ENCODE measurements at regions not wholly inside any gene's neighbourhood (a gene's known extent, or its start where the extent isn't known, plus 50 kb on each side); places are given as distances from the start of the nearest gene placed in this dataset.

DNA sequence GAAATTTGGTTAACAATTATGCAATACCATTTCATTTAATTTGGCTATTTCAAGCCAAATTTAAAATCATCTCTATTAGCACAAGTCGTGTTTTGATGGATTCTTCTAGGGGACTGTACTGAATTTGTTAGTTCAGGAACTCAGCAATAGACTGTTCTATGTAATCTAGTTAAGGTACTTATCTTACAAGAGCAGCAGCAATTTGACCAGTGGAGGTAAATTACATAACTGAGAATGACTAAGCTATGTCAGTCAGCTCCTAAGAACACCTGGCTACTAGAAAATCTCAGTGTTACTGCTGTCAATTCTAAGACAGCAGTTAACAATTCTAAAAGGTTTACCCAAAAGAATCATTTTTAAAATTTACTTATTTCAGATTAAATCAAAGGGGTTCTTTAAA is 513.9 kb upstream of the ZWINT start:
- Mint-ChIP-seq H3K4me3 (no peak overlapping the region), H3K27ac (no peak overlapping the region), H3K4me1 (peaks cover 9% of the 10 kb centered on the region), H3K36me3 (no peaks in the 10 kb centered on the region), H3K9me3 (peaks cover 7% of the 10 kb centered on the region), H3K27me3 (ENCODE audit: low read depth) (no peaks in the 10 kb centered on the region)
- TF ChIP-seq, protein P1, sequence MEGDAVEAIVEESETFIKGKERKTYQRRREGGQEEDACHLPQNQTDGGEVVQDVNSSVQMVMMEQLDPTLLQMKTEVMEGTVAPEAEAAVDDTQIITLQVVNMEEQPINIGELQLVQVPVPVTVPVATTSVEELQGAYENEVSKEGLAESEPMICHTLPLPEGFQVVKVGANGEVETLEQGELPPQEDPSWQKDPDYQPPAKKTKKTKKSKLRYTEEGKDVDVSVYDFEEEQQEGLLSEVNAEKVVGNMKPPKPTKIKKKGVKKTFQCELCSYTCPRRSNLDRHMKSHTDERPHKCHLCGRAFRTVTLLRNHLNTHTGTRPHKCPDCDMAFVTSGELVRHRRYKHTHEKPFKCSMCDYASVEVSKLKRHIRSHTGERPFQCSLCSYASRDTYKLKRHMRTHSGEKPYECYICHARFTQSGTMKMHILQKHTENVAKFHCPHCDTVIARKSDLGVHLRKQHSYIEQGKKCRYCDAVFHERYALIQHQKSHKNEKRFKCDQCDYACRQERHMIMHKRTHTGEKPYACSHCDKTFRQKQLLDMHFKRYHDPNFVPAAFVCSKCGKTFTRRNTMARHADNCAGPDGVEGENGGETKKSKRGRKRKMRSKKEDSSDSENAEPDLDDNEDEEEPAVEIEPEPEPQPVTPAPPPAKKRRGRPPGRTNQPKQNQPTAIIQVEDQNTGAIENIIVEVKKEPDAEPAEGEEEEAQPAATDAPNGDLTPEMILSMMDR (IDR thresholded peaks at IDR 0.05; ENCODE audit: unreplicated experiment): no peak
- no peak for DNase-seq (ENCODE audit: low spot score in 2 of 2, unreplicated experiment in 2 of 2)

DNA sequence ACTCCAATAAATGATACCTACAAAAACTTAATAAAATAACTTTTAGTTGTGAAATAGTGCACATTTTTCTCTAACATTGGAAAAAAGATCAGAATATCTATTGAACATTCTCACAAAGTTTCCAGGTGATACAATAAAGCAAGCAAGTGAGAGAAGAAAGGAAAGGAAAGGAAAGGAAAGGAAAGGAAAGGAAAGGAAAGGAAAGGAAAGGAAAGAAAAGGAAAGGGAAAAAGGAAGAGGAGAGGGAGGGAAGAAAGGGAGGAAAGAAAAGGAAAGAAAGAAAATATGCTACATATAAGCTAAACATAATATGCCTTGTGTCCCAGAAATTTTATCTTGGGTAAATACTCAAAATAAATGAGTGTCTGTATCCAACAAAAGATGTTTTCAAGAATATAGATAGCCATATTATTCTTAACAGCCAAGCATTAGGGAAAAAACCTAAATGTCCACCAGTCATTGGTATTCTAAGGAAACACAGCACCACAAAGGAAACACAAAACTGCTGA is 510.2 kb upstream of the ZWINT start:
- Mint-ChIP-seq H3K36me3 (no peaks in the 10 kb centered on the region), H3K27ac (no peak overlapping the region), H3K27me3 (ENCODE audit: low read depth) (no peaks in the 10 kb centered on the region), H3K4me3 (no peak overlapping the region), H3K4me1 (no peaks in the 10 kb centered on the region), H3K9me3 (peaks cover 7% of the 10 kb centered on the region)
- TF ChIP-seq, protein P1 (IDR thresholded peaks at IDR 0.05; ENCODE audit: unreplicated experiment): no peak
- DNase-seq (ENCODE audit: low spot score in 2 of 2, unreplicated experiment in 2 of 2): no peak

DNA sequence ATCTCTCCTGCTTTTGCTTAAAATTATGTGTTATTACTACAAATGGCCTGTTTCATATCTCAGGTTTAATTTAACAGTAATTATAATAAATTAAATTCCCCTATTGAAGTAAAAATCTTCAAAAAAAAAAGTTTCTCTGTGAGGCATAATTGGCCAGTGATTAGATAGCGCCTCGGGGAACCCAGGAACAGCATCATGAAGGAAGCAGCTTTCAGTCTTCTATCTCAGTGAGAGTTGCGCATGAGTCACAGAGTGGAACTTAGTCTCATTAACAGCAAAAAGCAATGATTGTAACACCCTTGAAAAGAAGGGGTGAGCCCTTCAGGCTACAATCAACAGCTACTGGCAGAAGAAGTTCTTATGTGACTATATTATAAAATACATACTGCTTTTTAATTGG is 506.2 kb upstream of the ZWINT start:
- H3K27ac Mint-ChIP-seq: no peak overlapping the region
- DNase-seq (ENCODE audit: low spot score in 2 of 2, unreplicated experiment in 2 of 2): no peak
- H3K9me3 Mint-ChIP-seq: no peaks in the 10 kb centered on the region
- H3K4me1 Mint-ChIP-seq: no peaks in the 10 kb centered on the region
- no peaks in the 10 kb centered on the region for H3K27me3 Mint-ChIP-seq (ENCODE audit: low read depth)
- H3K36me3 Mint-ChIP-seq: no peaks in the 10 kb centered on the region
- TF ChIP-seq, protein P1 (IDR thresholded peaks at IDR 0.05; ENCODE audit: unreplicated experiment): no peak
- H3K4me3 Mint-ChIP-seq: no peak overlapping the region

DNA sequence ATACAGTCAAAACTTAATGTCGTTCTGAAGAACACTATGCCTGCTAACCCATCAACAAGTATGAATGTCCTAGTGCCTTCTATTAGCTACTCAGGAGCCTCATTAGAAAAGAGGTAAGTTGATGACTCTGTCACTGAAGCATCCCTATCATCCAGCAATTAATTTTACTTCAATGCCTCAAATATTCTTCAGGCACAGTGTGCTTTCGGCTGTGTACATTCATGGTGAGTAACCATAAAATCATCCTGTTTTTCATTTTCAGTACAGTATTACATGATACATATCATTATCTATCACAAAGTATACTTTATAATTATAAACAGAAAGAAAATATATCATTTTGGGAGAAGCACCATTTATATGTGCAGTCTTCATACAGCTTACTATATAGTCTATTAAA is 495.5 kb upstream of the ZWINT start:
- no peaks in the 10 kb centered on the region for H3K36me3 Mint-ChIP-seq
- no peaks in the 10 kb centered on the region for H3K9me3 Mint-ChIP-seq
- H3K4me1 Mint-ChIP-seq: no peaks in the 10 kb centered on the region
- no peak overlapping the region for H3K4me3 Mint-ChIP-seq
- no peak overlapping the region for H3K27ac Mint-ChIP-seq
- H3K27me3 Mint-ChIP-seq (ENCODE audit: low read depth): no peaks in the 10 kb centered on the region
- TF ChIP-seq, protein P1 (IDR thresholded peaks at IDR 0.05; ENCODE audit: unreplicated experiment): no peak
- DNase-seq (ENCODE audit: low spot score in 2 of 2, unreplicated experiment in 2 of 2): no peak

DNA sequence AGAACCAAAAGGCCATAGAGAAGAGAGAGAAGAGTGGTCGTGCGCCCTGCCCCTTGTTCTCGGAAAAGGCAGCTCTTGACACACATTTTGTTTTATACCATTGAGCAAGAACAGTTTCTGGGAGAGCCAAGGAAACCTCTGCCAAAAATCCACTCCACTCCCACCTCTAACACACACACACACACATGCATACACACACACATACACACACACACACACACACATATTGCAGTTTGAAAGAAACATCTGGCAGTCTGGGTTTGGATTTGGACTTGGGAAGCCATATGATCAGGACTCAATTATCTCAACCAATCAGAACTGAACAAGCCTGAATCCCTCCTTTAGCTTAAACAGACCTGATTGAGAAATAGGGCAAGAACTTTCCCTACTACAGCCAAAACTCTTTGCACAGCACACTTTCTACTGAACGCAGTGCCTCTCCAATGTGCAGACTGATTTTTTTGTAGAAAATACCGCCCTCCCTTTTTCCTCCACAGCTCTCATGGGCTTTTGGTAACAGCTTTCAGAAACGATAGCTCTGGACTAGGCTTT is 484.0 kb upstream of the ZWINT start:
- H3K27ac Mint-ChIP-seq: no peak overlapping the region
- H3K4me3 Mint-ChIP-seq: no peak overlapping the region
- H3K36me3 Mint-ChIP-seq: no peaks in the 10 kb centered on the region
- no peaks in the 10 kb centered on the region for H3K4me1 Mint-ChIP-seq
- H3K9me3 Mint-ChIP-seq: peaks cover 4% of the 10 kb centered on the region
- TF ChIP-seq, protein P1 (IDR thresholded peaks at IDR 0.05; ENCODE audit: unreplicated experiment): no peak
- DNase-seq (ENCODE audit: low spot score in 2 of 2, unreplicated experiment in 2 of 2): no peak
- peaks cover 3% of the 10 kb centered on the region for H3K27me3 Mint-ChIP-seq (ENCODE audit: low read depth)

DNA sequence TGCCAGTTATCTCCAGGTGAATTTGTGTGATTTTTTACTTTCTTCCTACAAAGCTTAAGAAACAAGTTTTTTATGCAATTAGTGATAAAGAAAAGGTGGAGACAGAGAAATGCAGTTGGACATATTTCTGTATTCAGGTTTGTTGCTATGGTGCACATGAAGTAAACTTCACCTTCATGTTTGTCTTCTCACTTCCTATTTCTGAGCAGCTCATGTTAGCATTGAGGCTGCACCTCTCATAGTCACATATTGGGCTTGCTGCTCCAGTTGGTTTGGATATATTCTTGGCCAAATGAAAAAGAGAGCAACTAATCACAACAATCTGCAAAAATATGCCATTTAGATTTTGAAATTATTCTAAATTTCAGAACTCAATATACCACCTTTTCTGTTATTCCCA is 475.6 kb upstream of the ZWINT start:
- TF ChIP-seq, protein P1 (IDR thresholded peaks at IDR 0.05; ENCODE audit: unreplicated experiment): no peak
- Mint-ChIP-seq H3K27me3 (ENCODE audit: low read depth) (peaks cover 2% of the 10 kb centered on the region), H3K36me3 (no peaks in the 10 kb centered on the region), H3K4me3 (no peak overlapping the region), H3K27ac (no peak overlapping the region), H3K9me3 (no peaks in the 10 kb centered on the region), H3K4me1 (peaks cover 3% of the 10 kb centered on the region)
- DNase-seq (ENCODE audit: low spot score in 2 of 2, unreplicated experiment in 2 of 2): no peak
